Motor neuron (in vitro differentiated cells): ENCODE measurements at regions not wholly inside any gene's neighbourhood (a gene's known extent, or its start where the extent isn't known, plus 50 kb on each side); places are given as distances from the start of the nearest gene placed in this dataset.

Experiments
- ATAC-seq, 8 experiments: fragments of 200-7000 bp; cut with Tn5 transposase; replicated peaks in 6 of 8; 2 replicates each; pipeline ENCODE4 v1.8.0; 2021; ENCODE audit warnings: mild to moderate bottlenecking in 8 of 8, moderate library complexity in 8 of 8
- H3K27ac ChIP-seq, 2 donors: fragments of 250-450 bp; sonication (Bioruptor Pico); 2 replicates each; pipeline ENCODE4 v1.9.0; 2021; ENCODE audit warnings: antibody characterized with exemption in 2 of 2, mild to moderate bottlenecking in 2 of 2, moderate library complexity in 1 of 2
- H3K4me1 ChIP-seq, 2 donors: fragments of 250-450 bp; sonication (Bioruptor Pico); replicated peaks in 1 of 2; 2 replicates each; pipeline ENCODE4 v1.6.1; 2021; ENCODE audit warnings: antibody characterized with exemption in 2 of 2, mild to moderate bottlenecking in 2 of 2, moderate library complexity in 1 of 2
- H3K4me3 ChIP-seq, 5 donors: fragments of 250-450 bp; sonication (Bioruptor Pico); 2 replicates each; pipeline ENCODE4 v1.9.0; 2021; ENCODE audit warnings: antibody characterized with exemption in 5 of 5, mild to moderate bottlenecking in 5 of 5, moderate library complexity in 4 of 5
- WGBS, 10 experiments: fragments of 450-650 bp; shearing (Covaris generic); methylation state at CpG; one replicate each; pipeline ENCODE4 v1.0.0; 2022; 5-methylcytosine and 5-hydroxymethylcytosine counted together
- in situ Hi-C, 9 experiments: fragments of 400-800 bp; cut with MboI; loops; one replicate each; pipeline ENCODE4 v1.15.0; 2021; ENCODE audit warnings: low sequenced_read_pairs in 9 of 9, low pct_unique_long_range_greater_than_20kb in 2 of 9; ENCODE audit not compliant: unreplicated experiment in 9 of 9

- Histone ChIP-seq H3K27ac (no peak overlapping the region), H3K4me1 (no peaks in the 10 kb centered on the region), H3K4me3 (no peak overlapping the region)
- WGBS, 10 experiments: 4 to 69% (median 54%) methylated on average over 3 to 5 of the region's 7 CpGs; no CpG with 5 or more reads in 4 of the 10 experiments
- in situ Hi-C loops: no loop called here
- peak in 3 of 8 experiments; percentile 56 to 89 (median 84) for ATAC-seq
These were observed 188.2 kb downstream of the FNDC1 start for GRCh38 chr6:159357211-159357915.

GRCh38 chr6:159353193-159353592 is 184.0 kb downstream of the FNDC1 start:
- Histone ChIP-seq H3K4me1 (no peaks in the 10 kb centered on the region), H3K27ac (no peak overlapping the region), H3K4me3 (no peak overlapping the region)
- 17 to 90% (median 73%) methylated on average over 1 to 3 of the region's 3 CpGs; no CpG with 5 or more reads in 6 of the 10 experiments for WGBS, 10 experiments
- in situ Hi-C loops: no loop called here
- ATAC-seq: no peak

- in situ Hi-C loops: no loop called here
- no peak overlapping the region for H3K4me3 ChIP-seq
- no peak for ATAC-seq
- no peak overlapping the region for H3K27ac ChIP-seq
- H3K4me1 ChIP-seq: no peaks in the 10 kb centered on the region
These were observed 182.5 kb downstream of the FNDC1 start for GRCh38 chr6:159351707-159352106.

- in situ Hi-C loops: no loop called here
- H3K4me3 ChIP-seq: no peak overlapping the region
- no peak overlapping the region for H3K27ac ChIP-seq
- peak in 3 of 8 experiments; percentile 53 to 94 (median 75) for ATAC-seq
- no peaks in the 10 kb centered on the region for H3K4me1 ChIP-seq
- WGBS, 10 experiments: 0 to 80% (median 40%) methylated on average over 1 to 4 of the region's 4 CpGs; no CpG with 5 or more reads in 1 of the 10 experiments
These were observed 180.7 kb downstream of the FNDC1 start for GRCh38 chr6:159349915-159350314.

GRCh38 chr6:159343709-159344108 is 174.5 kb downstream of the FNDC1 start:
- 18 to 86% (median 60%) methylated on average over 1 of the region's 1 CpG for WGBS, 10 experiments
- in situ Hi-C loops: no loop called here
- Histone ChIP-seq H3K4me3 (no peak overlapping the region), H3K27ac (no peak overlapping the region), H3K4me1 (no peaks in the 10 kb centered on the region)
- ATAC-seq: no peak

GRCh38 chr6:159342146-159342545 is 172.9 kb downstream of the FNDC1 start:
- in situ Hi-C loops: no loop called here
- WGBS, 10 experiments: 0 to 68% (median 59%) methylated on average over 1 to 2 of the region's 2 CpGs; no CpG with 5 or more reads in 3 of the 10 experiments
- no peaks in the 10 kb centered on the region for H3K4me1 ChIP-seq
- H3K4me3 ChIP-seq: no peak overlapping the region
- H3K27ac ChIP-seq: no peak overlapping the region
- ATAC-seq: no peak

- Histone ChIP-seq H3K27ac (no peak overlapping the region), H3K4me1 (no peaks in the 10 kb centered on the region), H3K4me3 (no peak overlapping the region)
- in situ Hi-C loops: no loop called here
- 4 to 100% (median 67%) methylated on average over 1 of the region's 1 CpG; no CpG with 5 or more reads in 1 of the 10 experiments for WGBS, 10 experiments
- no peak for ATAC-seq
These were observed 164.9 kb downstream of the FNDC1 start for GRCh38 chr6:159334068-159334467.

GRCh38 chr6:159331451-159331850 is 162.3 kb downstream of the FNDC1 start:
- ATAC-seq: no peak
- H3K27ac ChIP-seq: no peak overlapping the region
- 7 to 100% (median 54%) methylated on average over 1 to 2 of the region's 2 CpGs; no CpG with 5 or more reads in 2 of the 10 experiments for WGBS, 10 experiments
- H3K4me1 ChIP-seq: no peaks in the 10 kb centered on the region
- H3K4me3 ChIP-seq: no peak overlapping the region
- in situ Hi-C loops: no loop called here

- no peaks in the 10 kb centered on the region for H3K4me1 ChIP-seq
- ATAC-seq: no peak
- 20 to 67% methylated on average over 1 of the region's 4 CpGs; no CpG with 5 or more reads in 8 of the 10 experiments for WGBS, 10 experiments
- in situ Hi-C loops: no loop called here
- H3K27ac ChIP-seq: no peak overlapping the region
- no peak overlapping the region for H3K4me3 ChIP-seq
These were observed 159.9 kb downstream of the FNDC1 start for GRCh38 chr6:159329081-159329480.

- H3K4me1 ChIP-seq: no peaks in the 10 kb centered on the region
- no peak overlapping the region for H3K4me3 ChIP-seq
- WGBS, 10 experiments: 0 to 100% (median 71%) methylated on average over 1 to 3 of the region's 3 CpGs; no CpG with 5 or more reads in 4 of the 10 experiments
- no peak overlapping the region for H3K27ac ChIP-seq
- in situ Hi-C loops: no loop called here
- ATAC-seq: no peak
These were observed 158.9 kb downstream of the FNDC1 start for GRCh38 chr6:159328052-159328451.

GRCh38 chr6:159325476-159325875 is 156.3 kb downstream of the FNDC1 start:
- H3K4me1 ChIP-seq: no peaks in the 10 kb centered on the region
- 50 to 100% (median 80%) methylated on average over 1 to 8 of the region's 9 CpGs; no CpG with 5 or more reads in 2 of the 10 experiments for WGBS, 10 experiments
- H3K27ac ChIP-seq: no peak overlapping the region
- ATAC-seq: no peak
- H3K4me3 ChIP-seq: no peak overlapping the region
- in situ Hi-C loops: no loop called here

GRCh38 chr6:159324596-159324995 is 155.4 kb downstream of the FNDC1 start:
- in situ Hi-C loops: no loop called here
- WGBS, 10 experiments: 56 to 100% (median 100%) methylated on average over 2 of the region's 2 CpGs; no CpG with 5 or more reads in 3 of the 10 experiments
- ATAC-seq: peak in 3 of 8 experiments; percentile 66 to 78 (median 72)
- H3K4me1 ChIP-seq: no peaks in the 10 kb centered on the region
- no peak overlapping the region for H3K4me3 ChIP-seq
- H3K27ac ChIP-seq: no peak overlapping the region
